HepG2 (cell line): ENCODE measurements at regions not wholly inside any gene's neighbourhood (a gene's known extent, or its start where the extent isn't known, plus 50 kb on each side); places are given as distances from the start of the nearest gene placed in this dataset.

ENCODE experiments used
- CTCF ChIP-seq: sonication (generic); formaldehyde crosslinking; IDR thresholded peaks from 2 replicates; pipeline ENCODE4 v1.5.0; 2020; ENCODE audit warnings: mild to moderate bottlenecking, missing genetic modification reagents, moderate library complexity
- DMTF1 ChIP-seq: sonication (generic); formaldehyde crosslinking; IDR thresholded peaks from 2 replicates; pipeline ENCODE4 v1.4.0; 2020; ENCODE audit warnings: mild to moderate bottlenecking, missing genetic modification reagents
- MNT ChIP-seq: fragments of 450-650 bp; IDR thresholded peaks from 2 replicates; pipeline ENCODE4 v1.6.1; 2016
- PREB ChIP-seq: sonication (generic); formaldehyde crosslinking; IDR thresholded peaks from 2 replicates; pipeline ENCODE4 v1.4.0; 2020; ENCODE audit warnings: missing genetic modification reagents
- SMAD1 ChIP-seq: sonication (generic); formaldehyde crosslinking; IDR thresholded peaks from 2 replicates; pipeline ENCODE4 v1.4.0; 2020; ENCODE audit warnings: missing genetic modification reagents, low read depth, mild to moderate bottlenecking, borderline replicate concordance

- TF ChIP-seq CTCF (no peak), PREB (CRISPR knock-in tag) (no peak), MNT (no peak), DMTF1 (CRISPR knock-in tag) (no peak), SMAD1 (CRISPR knock-in tag) (no peak)
Measured at GRCh38 chr12:91863702-91864101, 281.9 kb downstream of the BTG1 start.
